ENCODE measurements at regions not wholly inside any gene's neighbourhood (a gene's known extent, or its start where the extent isn't known, plus 50 kb on each side); places are given as distances from the start of the nearest gene placed in this dataset.
A peak's percentile ranks its signal among the peaks of the same experiment; 100 is the strongest.

DNA sequence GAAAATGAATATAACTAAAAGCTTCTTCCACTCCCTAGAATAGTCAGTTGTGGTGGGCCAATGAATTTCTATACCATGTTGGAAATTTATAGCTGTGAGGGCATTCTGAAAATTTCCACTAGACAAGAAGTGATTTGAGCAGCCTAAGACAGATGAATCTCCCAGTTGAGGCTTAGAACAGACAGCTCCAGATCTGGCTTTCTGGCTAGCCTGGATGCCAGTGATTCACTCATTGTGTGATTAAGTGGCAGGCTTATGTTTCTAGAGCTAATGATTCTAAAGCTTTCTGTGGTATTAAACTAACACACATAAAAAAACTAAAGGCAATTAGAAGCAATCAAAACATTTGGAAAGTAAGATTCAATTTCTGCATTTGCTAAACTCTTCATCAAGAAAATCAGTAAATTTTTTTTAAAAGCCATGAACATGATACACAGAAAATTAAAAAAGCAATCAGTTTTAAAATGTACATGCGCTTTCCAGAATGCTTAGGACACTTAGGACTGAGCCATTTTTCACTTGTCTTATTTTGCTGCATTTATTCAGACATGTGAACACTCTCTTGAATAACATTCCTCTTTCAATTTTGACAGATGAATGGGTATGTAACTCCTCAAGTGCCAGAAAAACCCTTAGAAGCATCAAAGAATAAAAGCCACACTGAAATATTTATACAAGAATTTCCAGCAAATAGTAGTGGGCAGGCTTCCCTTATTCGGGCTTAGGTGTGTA is 100.5 kb upstream of the GNAQ start:
- Histone ChIP-seq H3K27ac (no peak overlapping the region), H3K4me3 (peak overlapping the region; percentile 62), H3K4me1 (ENCODE audit: control insufficient read depth in 1 of 2, low read depth in 2 of 2) (peaks cover 4 to 8% of the 10 kb centered on the region in 2 donors), H3K9me3 (no peaks in the 10 kb centered on the region), H3K27me3 (replicated peaks; ENCODE audit: insufficient read depth) (no peaks in the 10 kb centered on the region), H3K36me3 (no peaks in the 10 kb centered on the region)
- no peak for ATAC-seq (ENCODE audit: insufficient number of reproducible peaks, low FRiP score, low read depth)
- TF ChIP-seq, protein P1, sequence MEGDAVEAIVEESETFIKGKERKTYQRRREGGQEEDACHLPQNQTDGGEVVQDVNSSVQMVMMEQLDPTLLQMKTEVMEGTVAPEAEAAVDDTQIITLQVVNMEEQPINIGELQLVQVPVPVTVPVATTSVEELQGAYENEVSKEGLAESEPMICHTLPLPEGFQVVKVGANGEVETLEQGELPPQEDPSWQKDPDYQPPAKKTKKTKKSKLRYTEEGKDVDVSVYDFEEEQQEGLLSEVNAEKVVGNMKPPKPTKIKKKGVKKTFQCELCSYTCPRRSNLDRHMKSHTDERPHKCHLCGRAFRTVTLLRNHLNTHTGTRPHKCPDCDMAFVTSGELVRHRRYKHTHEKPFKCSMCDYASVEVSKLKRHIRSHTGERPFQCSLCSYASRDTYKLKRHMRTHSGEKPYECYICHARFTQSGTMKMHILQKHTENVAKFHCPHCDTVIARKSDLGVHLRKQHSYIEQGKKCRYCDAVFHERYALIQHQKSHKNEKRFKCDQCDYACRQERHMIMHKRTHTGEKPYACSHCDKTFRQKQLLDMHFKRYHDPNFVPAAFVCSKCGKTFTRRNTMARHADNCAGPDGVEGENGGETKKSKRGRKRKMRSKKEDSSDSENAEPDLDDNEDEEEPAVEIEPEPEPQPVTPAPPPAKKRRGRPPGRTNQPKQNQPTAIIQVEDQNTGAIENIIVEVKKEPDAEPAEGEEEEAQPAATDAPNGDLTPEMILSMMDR (IDR thresholded peaks at IDR 0.05): no peak
- no peak for DNase-seq (ENCODE audit: low spot score)

DNA sequence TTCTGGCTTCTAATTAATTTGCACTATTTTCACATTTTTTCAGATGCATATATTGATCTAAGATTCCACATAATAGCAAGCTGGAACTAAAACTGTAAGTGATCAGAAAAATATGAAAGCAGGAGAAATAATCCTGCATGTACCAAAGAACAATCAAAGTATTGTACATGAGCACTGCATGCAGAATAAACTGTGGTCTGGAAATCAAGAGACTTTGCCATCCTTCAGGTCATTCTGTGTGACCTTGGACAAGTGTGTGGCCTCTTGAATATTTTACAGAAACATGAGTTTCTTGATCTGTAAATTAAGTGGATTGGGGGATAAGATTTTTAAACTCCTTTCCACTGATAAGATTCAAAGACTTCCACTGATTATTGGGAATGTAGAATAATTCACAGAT is 99.2 kb upstream of the GNAQ start:
- H3K36me3 ChIP-seq: no peaks in the 10 kb centered on the region
- no peak overlapping the region for H3K4me3 ChIP-seq
- DNase-seq (ENCODE audit: low spot score): no peak
- no peak overlapping the region for H3K27ac ChIP-seq
- H3K4me1 ChIP-seq (ENCODE audit: control insufficient read depth in 1 of 2, low read depth in 2 of 2): peaks cover 4 to 8% of the 10 kb centered on the region in 2 donors
- TF ChIP-seq, protein P1 (IDR thresholded peaks at IDR 0.05): no peak
- H3K27me3 ChIP-seq (replicated peaks; ENCODE audit: insufficient read depth): no peaks in the 10 kb centered on the region
- no peak for ATAC-seq (ENCODE audit: insufficient number of reproducible peaks, low FRiP score, low read depth)
- no peaks in the 10 kb centered on the region for H3K9me3 ChIP-seq

DNA sequence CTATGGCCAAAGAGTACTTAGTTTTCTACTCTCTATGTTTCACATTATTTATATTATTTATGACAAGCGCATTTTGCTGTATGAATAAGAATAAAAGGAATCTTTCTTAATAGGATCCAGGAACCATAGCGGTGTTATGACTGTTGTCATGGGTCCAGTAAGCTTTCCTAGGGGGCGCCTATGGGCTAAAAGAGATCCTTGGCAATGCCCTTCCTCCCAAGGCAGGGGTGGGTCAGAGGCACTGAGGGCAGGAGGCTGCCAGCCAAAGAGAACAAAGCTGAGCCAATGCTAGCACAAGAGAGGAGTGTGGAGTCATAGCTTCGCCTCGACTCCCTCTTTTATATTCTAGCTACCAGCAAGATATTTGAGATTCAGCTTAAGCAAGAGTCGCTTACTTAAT is 98.4 kb upstream of the GNAQ start:
- Histone ChIP-seq H3K9me3 (no peaks in the 10 kb centered on the region), H3K4me3 (no peak overlapping the region), H3K27ac (no peak overlapping the region), H3K36me3 (no peaks in the 10 kb centered on the region), H3K4me1 (ENCODE audit: control insufficient read depth in 1 of 2, low read depth in 2 of 2) (peaks cover 4 to 8% of the 10 kb centered on the region in 2 donors), H3K27me3 (replicated peaks; ENCODE audit: insufficient read depth) (no peaks in the 10 kb centered on the region)
- DNase-seq (ENCODE audit: low spot score): no peak
- ATAC-seq (ENCODE audit: insufficient number of reproducible peaks, low FRiP score, low read depth): peak; percentile 72
- TF ChIP-seq, protein P1 (IDR thresholded peaks at IDR 0.05): no peak

DNA sequence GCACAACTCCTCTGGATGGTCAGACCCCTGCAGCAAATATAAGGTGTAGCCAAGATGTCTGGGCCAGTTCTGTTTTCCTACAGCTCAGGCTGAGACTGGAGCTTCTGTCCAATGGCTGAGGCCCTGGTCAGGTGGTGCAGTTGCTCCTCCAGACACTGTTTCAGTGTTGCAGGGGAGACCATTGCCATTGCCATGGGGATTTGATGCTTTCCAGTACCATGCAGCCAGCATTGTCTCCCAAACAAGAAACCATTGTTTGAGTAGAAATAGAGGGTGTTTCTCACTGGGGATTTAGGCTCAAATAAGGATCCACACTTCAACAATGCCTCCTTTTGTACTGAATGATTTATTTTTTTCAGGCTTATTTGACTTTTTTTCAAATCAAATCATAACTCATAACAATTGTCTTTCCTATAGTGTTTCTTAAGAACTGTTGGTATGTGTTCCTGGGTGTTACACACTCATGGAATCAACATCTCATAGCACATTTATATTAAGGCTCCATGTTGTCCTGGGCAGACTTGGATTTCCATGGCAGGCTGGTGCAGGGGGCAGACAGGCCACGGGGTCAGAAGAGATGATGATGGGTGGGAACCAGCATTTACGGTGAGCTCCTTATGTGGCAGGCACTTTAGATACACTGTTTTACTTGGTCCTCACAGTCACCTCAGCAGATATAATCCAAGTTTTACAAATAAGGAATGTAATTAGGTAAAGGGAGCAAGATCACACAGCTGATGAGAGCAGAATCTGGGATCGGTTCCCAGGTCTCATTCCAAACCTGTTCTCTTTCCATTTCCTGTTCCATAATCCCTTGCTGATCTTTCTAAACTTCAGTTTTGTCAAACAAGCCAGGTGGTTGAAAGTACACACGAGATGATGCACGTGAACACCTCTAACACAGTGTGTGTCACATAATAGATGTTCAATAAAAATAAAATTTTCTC is 95.9 kb upstream of the GNAQ start:
- TF ChIP-seq, protein P1 (IDR thresholded peaks at IDR 0.05): no peak
- no peak overlapping the region for H3K4me3 ChIP-seq
- no peaks in the 10 kb centered on the region for H3K36me3 ChIP-seq
- peaks cover 4% of the 10 kb centered on the region in 2 donors for H3K4me1 ChIP-seq (ENCODE audit: control insufficient read depth in 1 of 2, low read depth in 2 of 2)
- no peaks in the 10 kb centered on the region for H3K27me3 ChIP-seq (replicated peaks; ENCODE audit: insufficient read depth)
- ATAC-seq (ENCODE audit: insufficient number of reproducible peaks, low FRiP score, low read depth): no peak
- H3K9me3 ChIP-seq: no peaks in the 10 kb centered on the region
- H3K27ac ChIP-seq: no peak overlapping the region
- DNase-seq (ENCODE audit: low spot score): no peak

DNA sequence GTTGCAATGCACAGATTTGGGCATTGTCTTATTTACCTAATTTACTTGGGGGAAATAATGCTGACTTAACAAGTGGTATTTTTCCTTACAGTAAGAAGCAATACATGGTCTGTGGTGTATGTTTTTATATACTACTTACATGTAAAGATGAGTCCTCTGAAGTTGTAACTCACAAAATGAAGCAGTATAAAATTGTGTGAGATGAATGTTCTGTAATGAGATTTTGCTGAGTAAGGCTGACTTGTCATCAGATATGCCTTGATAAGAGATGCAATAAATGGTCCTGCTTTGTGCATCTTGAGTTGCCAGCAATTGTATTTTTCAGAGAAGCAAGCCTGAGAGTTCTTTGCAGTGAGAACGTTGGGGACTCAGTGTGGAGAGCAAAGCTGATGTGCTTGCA is 92.2 kb upstream of the GNAQ start:
- H3K9me3 ChIP-seq: no peaks in the 10 kb centered on the region
- no peak for DNase-seq (ENCODE audit: low spot score)
- TF ChIP-seq, protein P1 (IDR thresholded peaks at IDR 0.05): no peak

More for the DNA sequence above, 92.2 kb upstream of the GNAQ start:
- ATAC-seq (ENCODE audit: insufficient number of reproducible peaks, low FRiP score, low read depth): no peak
- no peaks in the 10 kb centered on the region for H3K36me3 ChIP-seq
- no peaks in the 10 kb centered on the region for H3K4me1 ChIP-seq (ENCODE audit: control insufficient read depth in 1 of 2, low read depth in 2 of 2)
- H3K4me3 ChIP-seq: no peak overlapping the region
- H3K27me3 ChIP-seq (replicated peaks; ENCODE audit: insufficient read depth): no peaks in the 10 kb centered on the region
- H3K27ac ChIP-seq: no peak overlapping the region
